ENCODE measurements at regions not wholly inside any gene's neighbourhood (a gene's known extent, or its start where the extent isn't known, plus 50 kb on each side); places are given as distances from the start of the nearest gene placed in this dataset.

DNA sequence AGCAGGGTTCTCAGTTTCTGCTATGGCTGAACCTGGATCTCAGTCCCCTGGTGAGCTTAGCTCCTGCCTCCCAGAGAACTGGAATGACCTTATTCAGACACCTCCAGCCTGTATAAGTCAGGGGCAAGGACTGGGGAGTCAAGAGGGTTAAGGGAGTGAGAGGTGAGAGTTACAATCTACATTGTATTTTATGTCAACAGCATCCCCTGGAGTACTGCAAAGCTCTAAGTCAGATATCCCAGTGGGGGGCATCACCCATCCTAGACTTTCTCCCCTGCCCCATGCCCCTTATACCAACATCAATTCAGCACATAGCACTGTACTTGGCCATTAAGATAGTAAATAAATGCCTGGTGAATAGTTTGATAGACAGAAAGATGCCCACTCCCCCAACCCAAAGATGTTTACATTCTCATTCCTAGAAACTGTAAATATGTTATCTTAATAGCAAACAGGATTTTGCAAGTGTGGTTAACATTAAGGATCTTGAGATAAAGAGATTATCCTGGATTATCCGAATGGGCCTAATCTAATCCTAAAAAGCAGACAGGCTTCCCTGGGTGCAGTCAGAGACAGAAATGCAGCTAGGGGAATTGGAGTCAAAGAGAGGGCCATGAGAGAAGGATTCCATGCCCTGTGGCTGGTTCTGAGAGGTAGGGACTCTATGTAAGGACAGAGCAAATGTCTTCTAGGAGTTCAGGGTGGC is 132.3 kb upstream of the RASGRP1 start:
- no peaks in the 10 kb centered on the region for H3K9me3 ChIP-seq (ENCODE audit: control insufficient read depth, insufficient read depth, low read depth, low read length)
- H3K36me3 ChIP-seq (ENCODE audit: control insufficient read depth, insufficient read depth, low read length), result no peaks in the 10 kb centered on the region
- H3K27ac ChIP-seq (ENCODE audit: low read depth, low read length), result no peak overlapping the region
- H3K4me1 ChIP-seq (ENCODE audit: control insufficient read depth, insufficient read depth, low read length), result no peaks in the 10 kb centered on the region
- no peak overlapping the region for H3K4me3 ChIP-seq (ENCODE audit: low read depth, low read length)
- no peak overlapping the region for H3K9ac ChIP-seq (ENCODE audit: low read length)
- H3K27me3 ChIP-seq (ENCODE audit: control insufficient read depth, insufficient read depth, low read length), result peaks cover 7% of the 10 kb centered on the region; the same call in 1 of the 2 replicates

DNA sequence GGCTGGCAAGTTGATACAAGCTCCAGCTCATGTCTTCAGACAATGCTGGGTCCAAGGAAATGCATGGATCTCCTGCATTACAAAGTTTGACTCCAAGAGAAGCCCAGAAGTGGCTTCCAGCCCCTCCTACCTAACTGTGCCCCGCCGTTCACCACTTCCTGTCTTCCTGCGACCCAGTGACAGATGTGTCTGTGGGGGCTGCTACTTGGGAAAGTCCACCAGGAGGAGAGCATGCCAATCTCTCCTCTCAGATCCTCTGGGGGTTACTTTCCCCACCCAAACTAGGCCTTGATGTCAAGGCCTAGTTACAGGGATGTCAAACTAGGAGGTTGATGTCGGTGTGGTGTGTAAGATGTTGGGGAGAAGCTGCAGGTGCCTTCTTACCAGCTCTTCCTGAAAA is 133.6 kb upstream of the RASGRP1 start:
- H3K4me1 ChIP-seq (ENCODE audit: control insufficient read depth, insufficient read depth, low read length), result peaks cover 8% of the 10 kb centered on the region; the same call in 1 of the 2 replicates
- H3K4me3 ChIP-seq (ENCODE audit: low read depth, low read length), result no peak overlapping the region
- H3K27ac ChIP-seq (ENCODE audit: low read depth, low read length), result no peak overlapping the region
- H3K9ac ChIP-seq (ENCODE audit: low read length), result no peak overlapping the region
- H3K27me3 ChIP-seq (ENCODE audit: control insufficient read depth, insufficient read depth, low read length), result peaks cover 7% of the 10 kb centered on the region; the same call in 1 of the 2 replicates
- H3K36me3 ChIP-seq (ENCODE audit: control insufficient read depth, insufficient read depth, low read length), result no peaks in the 10 kb centered on the region
- no peaks in the 10 kb centered on the region for H3K9me3 ChIP-seq (ENCODE audit: control insufficient read depth, insufficient read depth, low read depth, low read length)

- Histone ChIP-seq H3K36me3 (ENCODE audit: control insufficient read depth, insufficient read depth, low read length) (no peaks in the 10 kb centered on the region), H3K4me3 (ENCODE audit: low read depth, low read length) (no peak overlapping the region), H3K9me3 (ENCODE audit: control insufficient read depth, insufficient read depth, low read depth, low read length) (no peaks in the 10 kb centered on the region), H3K4me1 (ENCODE audit: control insufficient read depth, insufficient read depth, low read length) (peaks cover 8% of the 10 kb centered on the region; the same call in 1 of the 2 replicates), H3K27me3 (ENCODE audit: control insufficient read depth, insufficient read depth, low read length) (peaks cover 3% of the 10 kb centered on the region; the same call in 1 of the 2 replicates), H3K9ac (ENCODE audit: low read length) (no peak overlapping the region), H3K27ac (ENCODE audit: low read depth, low read length) (no peak overlapping the region)
Measured at GRCh38 chr15:38699633-38700230, 135.1 kb upstream of the RASGRP1 start.

DNA sequence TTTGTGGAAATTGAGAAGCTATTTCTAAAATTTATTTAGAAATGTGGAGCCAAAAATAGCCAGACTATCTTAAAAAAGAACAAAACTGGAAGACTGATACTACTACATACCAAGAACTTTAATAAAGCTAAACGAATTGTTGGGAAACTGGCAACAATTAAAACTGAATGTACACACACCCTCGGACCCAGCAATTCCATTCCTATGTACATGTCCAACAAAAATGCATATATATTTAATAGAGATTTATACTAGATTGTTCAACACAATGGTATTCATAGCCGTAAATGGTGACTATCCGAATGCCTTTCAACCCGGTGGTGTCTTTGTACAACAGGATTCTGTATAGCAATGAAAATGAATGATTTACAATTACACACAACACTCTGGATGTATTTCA is 136.5 kb upstream of the RASGRP1 start:
- peaks cover 3% of the 10 kb centered on the region; the same call in 1 of the 2 replicates for H3K27me3 ChIP-seq (ENCODE audit: control insufficient read depth, insufficient read depth, low read length)
- no peak overlapping the region for H3K4me3 ChIP-seq (ENCODE audit: low read depth, low read length)
- peaks cover 18% of the 10 kb centered on the region for H3K4me1 ChIP-seq (ENCODE audit: control insufficient read depth, insufficient read depth, low read length)
- H3K9ac ChIP-seq (ENCODE audit: low read length), result no peak overlapping the region
- no peaks in the 10 kb centered on the region for H3K36me3 ChIP-seq (ENCODE audit: control insufficient read depth, insufficient read depth, low read length)
- no peak overlapping the region for H3K27ac ChIP-seq (ENCODE audit: low read depth, low read length)
- no peaks in the 10 kb centered on the region for H3K9me3 ChIP-seq (ENCODE audit: control insufficient read depth, insufficient read depth, low read depth, low read length)

- H3K9me3 ChIP-seq (ENCODE audit: control insufficient read depth, insufficient read depth, low read depth, low read length), result no peaks in the 10 kb centered on the region
- H3K27ac ChIP-seq (ENCODE audit: low read depth, low read length), result no peak overlapping the region
- H3K9ac ChIP-seq (ENCODE audit: low read length), result no peak overlapping the region
- no peak overlapping the region for H3K4me3 ChIP-seq (ENCODE audit: low read depth, low read length)
- H3K4me1 ChIP-seq (ENCODE audit: control insufficient read depth, insufficient read depth, low read length), result peaks cover 22% of the 10 kb centered on the region
- H3K27me3 ChIP-seq (ENCODE audit: control insufficient read depth, insufficient read depth, low read length), result peaks cover 3% of the 10 kb centered on the region; the same call in 1 of the 2 replicates
- H3K36me3 ChIP-seq (ENCODE audit: control insufficient read depth, insufficient read depth, low read length), result no peaks in the 10 kb centered on the region
Measured at GRCh38 chr15:38702178-38702912, 137.7 kb upstream of the RASGRP1 start.

GRCh38 chr15:38705436-38706219 is 141.0 kb upstream of the RASGRP1 start:
- no peaks in the 10 kb centered on the region for H3K36me3 ChIP-seq (ENCODE audit: control insufficient read depth, insufficient read depth, low read length)
- no peaks in the 10 kb centered on the region for H3K27me3 ChIP-seq (ENCODE audit: control insufficient read depth, insufficient read depth, low read length)
- no peak overlapping the region for H3K9ac ChIP-seq (ENCODE audit: low read length)
- H3K4me1 ChIP-seq (ENCODE audit: control insufficient read depth, insufficient read depth, low read length), result peaks cover 37% of the 10 kb centered on the region
- H3K27ac ChIP-seq (ENCODE audit: low read depth, low read length), result no peak overlapping the region
- no peaks in the 10 kb centered on the region for H3K9me3 ChIP-seq (ENCODE audit: control insufficient read depth, insufficient read depth, low read depth, low read length)
- no peak overlapping the region for H3K4me3 ChIP-seq (ENCODE audit: low read depth, low read length)

GRCh38 chr15:38706956-38707355 is 142.3 kb upstream of the RASGRP1 start:
- peaks cover 37% of the 10 kb centered on the region for H3K4me1 ChIP-seq (ENCODE audit: control insufficient read depth, insufficient read depth, low read length)
- no peak overlapping the region for H3K4me3 ChIP-seq (ENCODE audit: low read depth, low read length)
- H3K9me3 ChIP-seq (ENCODE audit: control insufficient read depth, insufficient read depth, low read depth, low read length), result no peaks in the 10 kb centered on the region
- no peak overlapping the region for H3K27ac ChIP-seq (ENCODE audit: low read depth, low read length)
- H3K36me3 ChIP-seq (ENCODE audit: control insufficient read depth, insufficient read depth, low read length), result no peaks in the 10 kb centered on the region
- no peaks in the 10 kb centered on the region for H3K27me3 ChIP-seq (ENCODE audit: control insufficient read depth, insufficient read depth, low read length)
- no peak overlapping the region for H3K9ac ChIP-seq (ENCODE audit: low read length)

GRCh38 chr15:38707802-38708671 is 143.4 kb upstream of the RASGRP1 start:
- no peaks in the 10 kb centered on the region for H3K27me3 ChIP-seq (ENCODE audit: control insufficient read depth, insufficient read depth, low read length)
- peaks cover 29% of the 10 kb centered on the region for H3K4me1 ChIP-seq (ENCODE audit: control insufficient read depth, insufficient read depth, low read length)
- no peak overlapping the region for H3K4me3 ChIP-seq (ENCODE audit: low read depth, low read length)
- H3K27ac ChIP-seq (ENCODE audit: low read depth, low read length), result no peak overlapping the region
- H3K9ac ChIP-seq (ENCODE audit: low read length), result no peak overlapping the region
- H3K9me3 ChIP-seq (ENCODE audit: control insufficient read depth, insufficient read depth, low read depth, low read length), result no peaks in the 10 kb centered on the region
- H3K36me3 ChIP-seq (ENCODE audit: control insufficient read depth, insufficient read depth, low read length), result no peaks in the 10 kb centered on the region

GRCh38 chr15:38708672-38709180 is 144.1 kb upstream of the RASGRP1 start:
- Histone ChIP-seq H3K9ac (ENCODE audit: low read length) (no peak overlapping the region), H3K27ac (ENCODE audit: low read depth, low read length) (no peak overlapping the region), H3K27me3 (ENCODE audit: control insufficient read depth, insufficient read depth, low read length) (no peaks in the 10 kb centered on the region), H3K4me3 (ENCODE audit: low read depth, low read length) (no peak overlapping the region), H3K36me3 (ENCODE audit: control insufficient read depth, insufficient read depth, low read length) (no peaks in the 10 kb centered on the region), H3K4me1 (ENCODE audit: control insufficient read depth, insufficient read depth, low read length) (peaks cover 29% of the 10 kb centered on the region), H3K9me3 (ENCODE audit: control insufficient read depth, insufficient read depth, low read depth, low read length) (no peaks in the 10 kb centered on the region)

- Histone ChIP-seq H3K9ac (ENCODE audit: low read length) (no peak overlapping the region), H3K9me3 (ENCODE audit: control insufficient read depth, insufficient read depth, low read depth, low read length) (no peaks in the 10 kb centered on the region), H3K27ac (ENCODE audit: low read depth, low read length) (no peak overlapping the region), H3K4me3 (ENCODE audit: low read depth, low read length) (no peak overlapping the region), H3K27me3 (ENCODE audit: control insufficient read depth, insufficient read depth, low read length) (no peaks in the 10 kb centered on the region), H3K36me3 (ENCODE audit: control insufficient read depth, insufficient read depth, low read length) (no peaks in the 10 kb centered on the region), H3K4me1 (ENCODE audit: control insufficient read depth, insufficient read depth, low read length) (peaks cover 29% of the 10 kb centered on the region)
Measured at GRCh38 chr15:38709196-38709595, 144.6 kb upstream of the RASGRP1 start.

All from HUES6 (cell line).